GM18519 (cell line): ENCODE measurements at regions not wholly inside any gene's neighbourhood (a gene's known extent, or its start where the extent isn't known, plus 50 kb on each side); places are given as distances from the start of the nearest gene placed in this dataset.
"Not testable (repeated sequence)": the region's sequence is repeated elsewhere in the genome, so short reads cannot be mapped to it uniquely, and the experiment has no call there.

Experiments
- ATAC-seq: cut with Tn5 transposase; IDR thresholded peaks from one replicate; pipeline ENCODE4 v1.9.1; 2021; ENCODE audit warnings: mild to moderate bottlenecking, moderate library complexity; ENCODE audit not compliant: unreplicated experiment, low FRiP score

GRCh38 chr9:124164811-124165210 lies 92.9 kb upstream of the NEK6 start:
- ATAC-seq = no peak

GRCh38 chr9:124174433-124174832 lies 83.3 kb upstream of the NEK6 start:
- ATAC-seq = no peak

DNA sequence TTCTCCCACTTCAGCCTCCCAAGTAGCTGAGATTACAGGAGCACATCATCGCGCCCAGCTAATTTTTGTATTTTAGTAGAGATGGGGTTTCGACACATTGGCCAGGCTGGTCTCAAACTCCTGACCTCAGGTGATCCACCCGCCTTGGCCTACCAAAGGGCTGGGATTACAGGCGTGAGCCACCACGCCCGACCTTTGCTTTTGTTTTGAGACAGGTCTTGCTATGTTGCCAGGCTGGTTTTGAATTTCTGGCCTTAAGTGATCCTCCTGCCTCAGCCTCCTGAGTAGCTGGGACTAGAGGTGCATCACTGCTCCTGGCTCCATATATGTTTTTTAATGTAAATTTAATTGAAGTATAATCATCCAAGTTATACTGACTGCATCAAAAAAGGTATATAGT lies 80.2 kb upstream of the NEK6 start:
- not testable (repeated sequence) for ATAC-seq

DNA sequence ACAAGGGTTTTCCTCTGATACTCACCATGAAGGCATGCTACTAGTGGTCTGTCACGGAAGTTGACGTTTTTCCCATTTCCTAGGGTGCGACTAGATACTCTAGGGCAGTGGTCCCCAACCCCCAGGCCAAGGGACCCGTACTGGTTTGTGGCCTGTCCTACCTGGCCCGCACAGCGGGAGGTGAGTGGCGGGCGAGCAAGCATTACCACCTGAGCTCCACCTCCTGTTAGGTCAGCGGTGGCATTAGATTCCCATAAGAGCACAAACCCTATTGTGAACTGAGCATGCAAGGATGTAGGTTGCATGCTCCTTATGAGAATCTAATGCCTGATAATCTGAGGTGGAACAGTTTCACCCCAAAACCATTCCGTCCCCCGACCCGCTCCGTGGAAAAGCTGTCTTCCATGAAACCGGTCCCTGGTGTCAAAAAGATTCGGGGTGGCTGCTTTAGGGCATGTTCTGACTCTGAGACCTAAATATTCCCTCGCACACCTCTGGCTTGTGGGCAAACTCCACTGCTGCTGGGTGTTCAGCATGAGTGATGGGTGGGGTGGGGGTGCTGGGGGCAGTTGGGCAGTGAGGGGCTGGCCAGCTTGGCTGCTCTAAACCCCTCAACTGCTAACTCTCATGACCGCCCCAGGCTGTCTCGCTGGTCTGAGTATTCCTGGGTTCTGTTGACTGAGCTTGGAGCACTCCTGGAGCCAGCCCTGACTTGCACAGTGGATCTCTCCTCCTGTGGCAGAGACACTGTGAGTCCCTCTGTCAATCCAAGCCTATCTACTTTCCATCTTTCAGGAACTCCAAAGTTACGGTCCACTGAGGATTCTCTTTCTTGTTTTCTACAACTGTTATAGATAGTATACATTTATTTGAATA lies 78.3 kb upstream of the NEK6 start:
- ATAC-seq = no peak

DNA sequence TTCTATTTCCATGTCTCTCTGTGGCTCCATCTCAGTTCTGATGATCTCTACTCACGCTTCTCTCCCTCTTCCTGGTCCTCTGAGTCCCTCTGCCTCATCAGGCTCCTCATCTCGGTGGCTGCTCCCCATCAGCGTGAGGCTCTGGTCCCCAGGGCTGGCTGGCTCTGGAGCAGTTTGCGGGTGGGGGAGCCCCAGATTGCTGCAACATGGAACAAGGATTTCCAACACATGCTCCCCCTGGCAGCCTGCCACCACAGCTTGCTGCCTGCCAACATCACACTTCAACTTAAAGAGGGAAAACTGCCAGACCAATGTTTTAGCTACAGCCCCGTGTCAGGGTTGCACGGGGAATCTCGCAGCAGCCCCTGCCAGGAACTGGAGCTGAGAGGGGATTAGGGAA lies 77.2 kb upstream of the NEK6 start:
- no peak for ATAC-seq

DNA sequence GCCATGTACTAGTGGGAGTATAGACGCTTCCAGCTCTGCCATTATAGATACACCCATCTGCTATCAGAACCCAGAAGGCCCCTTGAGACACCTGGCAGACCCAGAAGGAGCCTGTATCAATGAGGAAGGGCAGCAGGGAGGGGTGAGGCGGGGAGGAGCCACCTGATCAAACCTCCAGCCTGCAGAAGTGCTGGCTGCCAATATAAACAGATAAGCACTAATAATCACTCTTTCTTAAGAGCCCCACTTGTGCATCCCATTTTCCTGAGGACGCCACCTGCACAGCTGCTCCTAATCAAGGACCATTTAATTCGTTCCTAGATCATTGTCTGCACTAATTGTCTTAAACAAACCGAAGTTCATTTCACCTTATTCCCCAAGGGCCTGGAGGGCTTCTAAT lies 75.0 kb upstream of the NEK6 start:
- no peak for ATAC-seq

DNA sequence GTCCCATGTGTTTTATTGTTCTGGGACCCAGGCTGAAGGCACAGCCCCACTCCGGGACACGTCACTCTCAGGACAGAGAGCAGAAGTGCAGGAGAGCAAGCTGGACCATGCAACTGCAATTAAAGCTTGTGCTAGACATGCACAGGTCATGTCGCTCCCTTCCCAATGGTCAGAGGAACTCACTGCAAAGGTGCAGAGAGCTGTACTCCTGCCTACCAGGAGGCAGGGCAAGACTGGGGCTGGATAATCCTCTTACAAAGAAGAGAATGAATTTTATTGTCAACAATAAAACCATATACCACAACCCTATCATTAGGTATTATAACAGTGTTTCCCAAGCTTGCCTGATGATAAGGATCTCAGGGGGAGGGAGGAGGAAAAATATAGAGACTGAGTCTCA lies 74.0 kb upstream of the NEK6 start:
- ATAC-seq = no peak

DNA sequence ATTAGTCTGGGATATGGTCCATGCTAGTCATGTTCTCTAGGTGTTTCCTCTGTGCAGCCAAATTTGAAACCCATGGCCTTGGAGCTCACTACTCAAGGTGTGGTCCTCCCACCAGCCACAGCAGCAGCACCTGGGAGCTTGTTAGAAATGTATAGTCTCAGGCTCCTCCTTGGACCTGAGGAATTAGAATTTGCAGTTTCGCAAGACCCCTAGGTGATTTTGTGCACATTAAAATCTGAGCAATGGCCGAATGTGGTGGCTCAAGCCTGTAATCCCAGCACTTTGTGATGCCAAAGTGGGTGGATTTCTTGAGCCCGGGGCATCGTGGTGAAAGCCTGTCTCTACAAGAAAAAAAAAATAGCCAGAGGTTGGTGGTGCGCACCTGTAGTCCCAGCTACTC lies 72.3 kb upstream of the NEK6 start:
- ATAC-seq = no peak

GRCh38 chr9:124187311-124187710 lies 70.4 kb upstream of the NEK6 start:
- ATAC-seq = no peak

DNA sequence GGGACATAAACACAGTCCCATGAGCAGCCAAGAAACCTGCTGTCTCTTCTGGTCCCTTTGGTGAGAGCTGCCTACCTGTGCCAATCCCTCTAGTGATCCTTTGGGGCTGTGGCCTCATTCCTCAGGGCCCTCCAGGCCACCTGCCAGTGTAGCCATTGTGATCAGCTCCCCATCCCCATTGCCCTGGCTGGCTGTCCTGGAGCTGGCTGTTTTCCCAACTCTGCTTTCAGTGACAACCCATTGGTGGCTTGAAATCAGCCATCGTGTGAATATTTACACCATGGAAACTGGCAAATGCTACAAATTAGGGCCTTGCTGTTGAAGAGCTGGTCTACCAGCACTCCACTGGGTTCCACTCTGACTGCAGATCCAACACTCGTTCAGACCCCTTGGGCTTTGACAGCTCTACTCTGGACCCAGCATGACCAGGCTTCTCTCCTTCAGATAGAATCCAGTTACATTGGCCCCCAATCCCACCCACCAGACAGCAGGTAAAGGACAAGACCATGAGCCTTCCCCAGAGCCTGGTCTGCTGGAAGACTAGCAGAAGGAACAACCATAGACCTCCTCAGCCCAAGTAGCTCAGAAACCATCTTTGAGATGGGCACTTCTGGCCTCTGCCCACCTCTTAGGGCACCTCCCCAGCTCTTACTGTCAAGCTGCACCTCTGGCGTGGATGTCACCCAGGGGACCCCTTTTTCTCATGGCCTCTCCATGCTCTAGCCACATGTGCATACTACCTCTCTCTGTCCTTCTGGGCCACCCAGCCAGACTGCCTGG lies 69.2 kb upstream of the NEK6 start:
- no peak for ATAC-seq

- no peak for ATAC-seq
Observed at GRCh38 chr9:124190761-124191160, 67.0 kb upstream of the NEK6 start.

- no peak for ATAC-seq
Observed at GRCh38 chr9:124191691-124192395, 65.9 kb upstream of the NEK6 start.

GRCh38 chr9:124196814-124197176 lies 61.0 kb upstream of the NEK6 start:
- no peak for ATAC-seq

DNA sequence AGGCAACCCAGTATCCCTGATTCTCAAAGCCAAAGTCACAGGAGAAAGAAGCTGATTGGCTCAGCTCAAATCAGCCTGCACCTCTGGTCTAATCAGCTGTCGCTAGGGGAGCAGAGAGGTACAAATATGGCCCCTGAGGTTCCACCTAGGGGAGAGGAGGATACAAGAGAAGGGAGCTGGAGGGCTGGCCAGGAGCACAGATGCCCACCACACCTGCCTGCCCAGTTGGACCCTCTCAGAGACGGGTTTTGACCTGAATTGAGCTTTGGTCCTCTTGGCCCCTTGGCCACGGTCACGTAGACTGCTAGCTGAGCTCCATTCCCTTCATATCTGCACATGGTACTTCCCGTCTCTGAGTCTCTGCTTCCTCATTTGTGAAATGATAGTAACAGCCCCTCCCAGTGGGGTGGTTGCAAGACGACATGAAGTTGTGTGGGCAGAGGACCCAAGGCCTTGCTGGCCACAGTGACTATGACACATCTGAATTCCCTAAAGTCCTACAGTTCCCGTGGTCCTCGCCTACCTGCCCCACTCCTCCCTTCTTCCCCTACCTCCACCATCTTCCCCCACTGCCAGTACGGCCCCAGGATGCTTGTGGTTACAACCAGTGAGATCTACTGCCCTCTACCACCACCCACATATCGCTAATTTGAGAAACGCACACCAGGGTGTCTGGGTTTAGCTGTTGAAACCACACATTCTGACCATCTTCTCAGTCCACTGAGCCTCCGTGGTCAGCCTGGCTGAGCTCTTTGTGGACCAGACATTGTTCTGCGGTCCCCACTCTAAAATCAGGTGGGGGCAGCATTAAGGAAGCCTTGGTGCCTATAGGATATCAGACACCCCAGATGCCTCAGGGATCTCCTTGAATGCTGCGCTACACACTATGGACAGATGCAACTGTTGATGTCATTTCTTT lies 60.3 kb upstream of the NEK6 start:
- peak; percentile 50 for ATAC-seq

GRCh38 chr9:124198331-124198730 lies 59.4 kb upstream of the NEK6 start:
- ATAC-seq = no peak

GRCh38 chr9:124198948-124199347 lies 58.8 kb upstream of the NEK6 start:
- no peak for ATAC-seq

DNA sequence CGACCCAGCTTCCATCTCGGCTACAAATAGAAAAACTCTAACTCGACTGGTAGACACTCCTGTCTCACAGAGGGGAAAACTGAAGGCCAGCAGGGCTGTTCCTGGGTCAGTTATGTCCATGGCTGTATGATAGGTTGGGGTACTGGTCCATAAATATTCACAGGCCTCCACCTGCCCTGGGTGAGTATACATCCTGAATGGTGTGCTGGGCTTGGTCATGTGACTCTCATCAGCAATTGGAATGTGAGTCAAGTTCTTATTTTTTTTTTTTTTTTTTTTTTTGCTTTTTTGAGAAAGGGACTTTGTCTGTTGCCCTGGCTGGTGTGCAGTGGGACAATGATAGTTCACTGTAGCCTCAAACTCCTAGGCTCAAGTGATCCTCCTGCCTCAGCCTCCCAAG lies 58.3 kb upstream of the NEK6 start:
- no peak for ATAC-seq

DNA sequence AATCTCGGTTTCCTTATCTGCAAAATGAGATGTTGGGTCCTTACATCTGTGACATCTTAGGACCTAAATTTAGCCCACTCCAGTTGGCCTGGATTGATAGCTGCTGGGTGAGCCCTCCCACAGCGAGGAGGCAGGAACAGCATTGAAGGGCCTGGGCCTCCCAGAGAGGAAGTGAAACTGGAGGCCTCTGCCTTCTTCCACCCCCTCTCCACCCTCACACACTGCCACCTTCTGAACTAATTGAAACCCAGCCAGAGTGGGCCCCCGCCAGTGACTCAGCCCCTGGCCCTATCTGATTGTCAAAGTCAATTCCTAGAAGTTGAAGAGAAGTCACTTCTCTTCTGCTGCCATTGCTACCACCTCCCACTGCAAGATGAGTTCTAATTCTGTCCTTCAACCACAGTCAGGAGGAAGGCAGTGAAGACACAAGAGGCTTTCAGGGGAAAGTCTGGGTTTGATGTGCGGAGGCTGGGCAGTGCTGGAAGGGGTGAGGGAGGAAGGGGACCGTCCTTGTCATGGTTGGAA lies 55.2 kb upstream of the NEK6 start:
- ATAC-seq = peak; percentile 55

DNA sequence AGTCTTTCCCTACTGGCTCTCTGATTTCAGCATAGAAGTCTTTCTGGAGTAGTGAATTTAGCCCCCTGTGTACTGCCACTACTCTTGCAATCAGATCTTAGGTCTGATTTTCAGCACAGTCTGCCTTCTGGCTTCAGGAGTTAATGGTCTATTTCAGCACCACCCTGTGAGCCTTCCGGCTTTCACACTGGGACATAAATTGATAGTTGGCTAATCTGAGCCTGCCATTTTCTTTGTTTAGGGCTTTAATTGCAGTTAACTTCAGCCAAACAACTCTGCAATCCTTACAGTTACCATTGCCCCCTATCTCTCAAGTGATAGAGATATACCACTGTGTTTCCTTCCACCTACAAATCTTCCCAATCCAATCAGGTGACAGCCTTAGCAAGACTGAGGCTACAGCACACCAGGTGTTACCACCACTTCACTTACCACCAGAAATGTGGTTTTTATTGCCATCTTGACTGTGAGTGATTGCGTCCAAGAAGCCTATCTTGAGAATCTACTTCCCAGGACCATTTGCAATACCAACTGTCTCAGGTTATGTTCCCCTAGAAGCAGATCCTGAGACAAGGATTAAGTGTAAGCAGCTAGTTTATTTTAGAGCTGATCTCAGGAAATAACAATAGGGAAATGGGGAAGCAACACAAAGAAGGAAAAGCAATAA lies 51.9 kb upstream of the NEK6 start:
- ATAC-seq = no peak
